MCF 10A (cell line): ENCODE measurements at regions not wholly inside any gene's neighbourhood (a gene's known extent, or its start where the extent isn't known, plus 50 kb on each side); places are given as distances from the start of the nearest gene placed in this dataset.
"Not testable (repeated sequence)": the region's sequence is repeated elsewhere in the genome, so short reads cannot be mapped to it uniquely, and the experiment has no call there.

Experiments
- BruUV-seq: library from RNA; stranded (reverse); fragments of 400-500 nt; replicated peaks from 2 replicates; lab custom pipeline; 2021; lab: Mats Ljungman, UMichigan
- CTCF ChIA-PET: fragments of 300-600 bp; sonication (Branson Sonifier 250); formaldehyde crosslinking; extraction: SDS; loops from one replicate; lab custom pipeline; 2021; ENCODE audit warnings: antibody characterized with exemption, inconsistent platforms; lab: Yijun Ruan, JAX
- POLR2A ChIA-PET: fragments of 300-600, 350-650 bp; sonication (Branson Sonifier 250); formaldehyde crosslinking; extraction: SDS; loops from one replicate; lab custom pipeline; 2020; ENCODE audit warnings: antibody characterized with exemption, inconsistent platforms; lab: Yijun Ruan, JAX
- DNase-seq: peaks from one replicate; pipeline ENCODE4 v3.0.0-alpha.2; 2018; ENCODE audit not compliant: unreplicated experiment
- H3K27ac Mint-ChIP-seq: one replicate; pipeline ENCODE4 v1.8.0; 2022; ENCODE audit warnings: mild to moderate bottlenecking, low read depth, mixed read lengths; ENCODE audit not compliant: unreplicated experiment
- H3K27me3 Mint-ChIP-seq: one replicate; pipeline ENCODE4 v1.8.0; 2022; ENCODE audit warnings: mixed read lengths; ENCODE audit not compliant: insufficient read depth, unreplicated experiment
- H3K36me3 Mint-ChIP-seq: one replicate; pipeline ENCODE4 v1.8.0; 2022; ENCODE audit warnings: mild to moderate bottlenecking, moderate library complexity, mixed read lengths; ENCODE audit not compliant: insufficient read depth, unreplicated experiment
- H3K4me1 Mint-ChIP-seq: one replicate; pipeline ENCODE4 v1.8.0; 2022; ENCODE audit warnings: mixed read lengths; ENCODE audit not compliant: insufficient read depth, unreplicated experiment
- H3K4me3 Mint-ChIP-seq: one replicate; pipeline ENCODE4 v1.8.0; 2022; ENCODE audit warnings: mild to moderate bottlenecking, moderate library complexity, mixed read lengths; ENCODE audit not compliant: unreplicated experiment
- H3K9me3 Mint-ChIP-seq: one replicate; pipeline ENCODE4 v1.8.0; 2022; ENCODE audit warnings: mixed read lengths; ENCODE audit not compliant: unreplicated experiment
- intact Hi-C: fragments of 100-400 bp; cut with micrococcal nuclease; formaldehyde crosslinking; loops from 2 replicates; pipeline ENCODE4 v1.14.1; 2022
- TF ChIP-seq, protein P1 (sequence below): fragments of 200-600 bp; IDR thresholded peaks from one replicate; pipeline ENCODE4 v1.8.0; 2022; ENCODE audit warnings: antibody characterized with exemption, mild to moderate bottlenecking; ENCODE audit not compliant: unreplicated experiment

DNA sequence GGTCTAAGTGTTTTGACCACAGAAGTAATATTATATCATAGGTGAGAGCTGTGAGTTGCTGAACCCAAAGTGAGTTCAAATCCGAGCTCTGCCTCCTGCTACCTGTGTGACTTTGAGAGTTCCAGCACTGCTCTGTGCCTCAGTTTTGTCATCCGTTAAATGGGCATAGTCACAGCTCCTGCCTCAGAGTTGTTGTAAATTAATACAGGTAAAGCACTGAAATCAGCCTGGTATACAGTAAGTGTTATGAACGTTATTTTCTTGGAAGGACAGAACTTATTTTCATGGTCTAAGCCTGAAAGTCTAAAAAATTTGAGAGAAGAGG is 65.4 kb upstream of the ZNF195 start:
- POLR2A ChIA-PET, H3K27ac Mint-ChIP-seq, intact Hi-C loops, CTCF ChIA-PET, H3K36me3 Mint-ChIP-seq, DNase-seq, H3K9me3 Mint-ChIP-seq, BruUV-seq, H3K4me3 Mint-ChIP-seq, H3K4me1 Mint-ChIP-seq: not testable (repeated sequence)
- H3K27me3 Mint-ChIP-seq: peaks cover 50% of the 10 kb centered on the region

DNA sequence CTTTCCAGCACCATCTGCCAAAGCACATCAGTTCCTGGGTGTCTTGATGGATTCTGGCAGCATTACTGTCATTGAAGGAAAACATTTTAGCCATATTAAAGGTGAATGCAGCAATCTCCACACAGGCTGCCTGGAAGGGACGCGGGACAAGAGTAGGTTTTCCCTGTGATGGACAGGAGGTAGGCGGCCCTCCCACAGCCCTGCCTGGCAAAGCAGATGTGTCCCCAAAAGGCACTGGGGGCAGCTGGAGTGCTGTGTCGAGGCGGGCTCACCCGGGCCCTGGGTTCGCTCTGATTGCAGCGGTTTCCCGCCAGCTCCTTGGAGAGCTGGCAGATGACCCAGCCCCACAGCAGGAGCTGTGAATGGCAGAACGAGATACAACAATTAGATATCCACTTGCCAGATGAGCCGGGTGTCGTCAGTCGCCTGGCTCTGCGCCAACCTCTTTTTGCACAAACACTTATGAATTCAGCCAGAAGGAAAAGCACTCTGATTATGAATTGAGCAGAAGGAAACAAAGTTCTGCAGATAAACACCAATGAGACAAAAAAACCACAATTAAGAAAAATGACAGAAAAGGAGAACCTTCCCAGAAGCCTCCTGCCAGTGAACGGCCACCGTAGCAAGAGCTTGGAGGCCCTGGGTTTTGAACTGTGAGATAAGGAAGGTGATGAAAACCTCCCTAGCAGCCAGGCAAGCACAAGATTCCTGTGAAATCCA is 64.9 kb upstream of the ZNF195 start:
- H3K4me1 Mint-ChIP-seq, POLR2A ChIA-PET, CTCF ChIA-PET, H3K27ac Mint-ChIP-seq, intact Hi-C loops, H3K9me3 Mint-ChIP-seq, BruUV-seq, H3K36me3 Mint-ChIP-seq, DNase-seq: not testable (repeated sequence)
- Mint-ChIP-seq H3K27me3 (peaks cover 51% of the 10 kb centered on the region), H3K4me3 (peak overlapping the region; percentile 31)

DNA sequence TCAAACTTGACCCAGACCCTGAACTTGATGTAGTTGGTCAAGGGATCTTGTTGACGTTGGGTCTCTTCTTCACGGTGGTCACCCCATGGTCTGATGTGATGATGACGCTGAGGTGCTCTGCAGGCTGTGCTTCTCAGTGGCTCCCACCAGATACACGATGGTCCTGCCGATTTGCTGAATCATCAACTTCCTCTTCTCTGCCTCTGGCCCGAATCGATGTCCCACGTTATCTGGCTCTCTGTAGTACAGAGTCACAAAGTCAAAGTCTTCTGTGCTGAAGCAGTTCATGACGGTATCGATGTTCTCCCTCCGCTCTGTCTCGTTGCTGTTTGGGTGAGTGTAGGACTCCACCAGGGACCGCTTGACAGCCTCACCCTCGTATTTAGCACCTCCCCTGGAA is 58.5 kb upstream of the ZNF195 start:
- H3K27ac Mint-ChIP-seq, H3K4me1 Mint-ChIP-seq, H3K9me3 Mint-ChIP-seq, H3K4me3 Mint-ChIP-seq, H3K36me3 Mint-ChIP-seq, DNase-seq, POLR2A ChIA-PET, intact Hi-C loops, CTCF ChIA-PET, BruUV-seq: not testable (repeated sequence)
- H3K27me3 Mint-ChIP-seq: peaks cover 30% of the 10 kb centered on the region

DNA sequence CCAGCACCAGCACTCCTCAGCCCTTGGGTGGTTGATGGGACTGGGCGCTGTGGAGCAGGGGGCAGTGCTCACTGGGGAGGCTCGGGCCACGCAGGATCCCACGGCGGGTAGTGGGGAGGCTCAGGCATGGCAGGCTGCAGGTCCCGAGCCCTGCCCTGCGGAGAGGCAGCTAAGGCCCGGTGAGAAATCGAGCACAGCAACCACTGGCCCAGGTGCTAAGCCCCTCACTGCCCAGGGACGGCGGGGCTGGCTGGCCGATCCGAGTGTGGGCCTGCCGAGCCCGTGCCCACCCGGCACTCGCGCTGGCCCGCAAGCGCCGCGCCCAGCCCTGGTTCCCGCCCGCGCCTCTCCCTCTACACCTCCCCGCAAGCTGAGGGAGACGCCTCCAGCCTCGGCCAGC is 56.0 kb upstream of the ZNF195 start:
- H3K27me3 Mint-ChIP-seq: peaks cover 19% of the 10 kb centered on the region

DNA sequence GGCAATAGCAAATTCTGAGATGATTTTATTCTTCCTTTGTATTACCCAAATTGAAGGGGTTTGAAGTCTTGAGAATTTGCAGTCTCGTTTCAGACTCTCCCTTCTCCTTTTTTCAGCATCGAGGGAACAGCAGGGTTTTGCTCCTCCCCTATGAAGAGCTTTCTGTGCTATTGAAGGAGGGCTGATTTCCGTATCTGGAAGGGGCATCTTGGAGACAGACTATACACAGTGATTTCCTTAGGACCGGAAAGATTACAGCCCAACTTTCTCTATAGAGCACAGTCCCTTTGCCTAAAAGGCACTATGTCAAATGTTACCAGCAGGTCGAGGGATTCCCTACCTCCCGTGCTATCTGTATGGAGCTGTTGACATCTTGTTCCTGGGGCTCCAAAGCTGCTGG is 50.2 kb upstream of the ZNF195 start:
- H3K27ac Mint-ChIP-seq, H3K4me1 Mint-ChIP-seq, POLR2A ChIA-PET, H3K36me3 Mint-ChIP-seq, H3K4me3 Mint-ChIP-seq, H3K9me3 Mint-ChIP-seq, CTCF ChIA-PET, BruUV-seq, DNase-seq, intact Hi-C loops: not testable (repeated sequence)
- H3K27me3 Mint-ChIP-seq: peaks cover 21% of the 10 kb centered on the region

More for the DNA sequence above, 56.0 kb upstream of the ZNF195 start:
- ChIA-PET CTCF (interaction anchor here (0.7 kb wide), 1 partner anchor 41 kb away, joined by 3 read pairs; no protein-coding TSS in a partner anchor), POLR2A (no interaction called here)
- intact Hi-C loops: no loop called here
- Mint-ChIP-seq H3K4me1 (no peaks in the 10 kb centered on the region), H3K9me3 (no peaks in the 10 kb centered on the region), H3K4me3 (no peak overlapping the region), H3K27ac (no peak overlapping the region), H3K36me3 (no peaks in the 10 kb centered on the region)
- DNase-seq: no peak
- BruUV-seq: no TSS peak
- TF ChIP-seq, protein P1, sequence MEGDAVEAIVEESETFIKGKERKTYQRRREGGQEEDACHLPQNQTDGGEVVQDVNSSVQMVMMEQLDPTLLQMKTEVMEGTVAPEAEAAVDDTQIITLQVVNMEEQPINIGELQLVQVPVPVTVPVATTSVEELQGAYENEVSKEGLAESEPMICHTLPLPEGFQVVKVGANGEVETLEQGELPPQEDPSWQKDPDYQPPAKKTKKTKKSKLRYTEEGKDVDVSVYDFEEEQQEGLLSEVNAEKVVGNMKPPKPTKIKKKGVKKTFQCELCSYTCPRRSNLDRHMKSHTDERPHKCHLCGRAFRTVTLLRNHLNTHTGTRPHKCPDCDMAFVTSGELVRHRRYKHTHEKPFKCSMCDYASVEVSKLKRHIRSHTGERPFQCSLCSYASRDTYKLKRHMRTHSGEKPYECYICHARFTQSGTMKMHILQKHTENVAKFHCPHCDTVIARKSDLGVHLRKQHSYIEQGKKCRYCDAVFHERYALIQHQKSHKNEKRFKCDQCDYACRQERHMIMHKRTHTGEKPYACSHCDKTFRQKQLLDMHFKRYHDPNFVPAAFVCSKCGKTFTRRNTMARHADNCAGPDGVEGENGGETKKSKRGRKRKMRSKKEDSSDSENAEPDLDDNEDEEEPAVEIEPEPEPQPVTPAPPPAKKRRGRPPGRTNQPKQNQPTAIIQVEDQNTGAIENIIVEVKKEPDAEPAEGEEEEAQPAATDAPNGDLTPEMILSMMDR: no peak
